ENCODE measurements at regions not wholly inside any gene's neighbourhood (a gene's known extent, or its start where the extent isn't known, plus 50 kb on each side); places are given as distances from the start of the nearest gene placed in this dataset.

DNA sequence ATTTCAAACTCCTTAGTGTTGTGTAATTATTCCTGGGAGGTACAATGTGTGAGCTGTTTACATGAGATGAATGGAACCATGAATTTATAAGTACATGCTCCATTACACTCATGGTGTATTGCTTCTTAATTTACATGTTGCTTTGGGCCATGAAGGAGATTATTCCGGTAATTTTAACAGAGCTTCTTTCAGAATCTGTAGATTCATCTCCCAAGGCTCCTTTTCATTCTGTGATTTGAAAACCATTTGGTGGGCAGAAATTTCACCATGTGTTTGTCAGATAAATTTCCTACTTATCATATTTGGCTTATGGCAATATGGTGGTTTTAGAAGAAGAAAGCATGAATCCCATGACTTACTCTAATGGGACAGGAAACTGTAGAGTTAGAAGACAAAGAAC is 421.6 kb upstream of the EYS start:
- H3K36me3 Mint-ChIP-seq (ENCODE audit: low read depth): no peaks in the 10 kb centered on the region
- TF ChIP-seq, protein P1, sequence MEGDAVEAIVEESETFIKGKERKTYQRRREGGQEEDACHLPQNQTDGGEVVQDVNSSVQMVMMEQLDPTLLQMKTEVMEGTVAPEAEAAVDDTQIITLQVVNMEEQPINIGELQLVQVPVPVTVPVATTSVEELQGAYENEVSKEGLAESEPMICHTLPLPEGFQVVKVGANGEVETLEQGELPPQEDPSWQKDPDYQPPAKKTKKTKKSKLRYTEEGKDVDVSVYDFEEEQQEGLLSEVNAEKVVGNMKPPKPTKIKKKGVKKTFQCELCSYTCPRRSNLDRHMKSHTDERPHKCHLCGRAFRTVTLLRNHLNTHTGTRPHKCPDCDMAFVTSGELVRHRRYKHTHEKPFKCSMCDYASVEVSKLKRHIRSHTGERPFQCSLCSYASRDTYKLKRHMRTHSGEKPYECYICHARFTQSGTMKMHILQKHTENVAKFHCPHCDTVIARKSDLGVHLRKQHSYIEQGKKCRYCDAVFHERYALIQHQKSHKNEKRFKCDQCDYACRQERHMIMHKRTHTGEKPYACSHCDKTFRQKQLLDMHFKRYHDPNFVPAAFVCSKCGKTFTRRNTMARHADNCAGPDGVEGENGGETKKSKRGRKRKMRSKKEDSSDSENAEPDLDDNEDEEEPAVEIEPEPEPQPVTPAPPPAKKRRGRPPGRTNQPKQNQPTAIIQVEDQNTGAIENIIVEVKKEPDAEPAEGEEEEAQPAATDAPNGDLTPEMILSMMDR (IDR thresholded peaks at IDR 0.05): no peak
- no peak overlapping the region for H3K27ac Mint-ChIP-seq
- H3K4me1 Mint-ChIP-seq: no peaks in the 10 kb centered on the region
- no peaks in the 10 kb centered on the region for H3K9me3 Mint-ChIP-seq
- DNase-seq: no peak
- no peaks in the 10 kb centered on the region for H3K27me3 Mint-ChIP-seq (ENCODE audit: low read depth, poor library complexity)
- no peak overlapping the region for H3K4me3 Mint-ChIP-seq

DNA sequence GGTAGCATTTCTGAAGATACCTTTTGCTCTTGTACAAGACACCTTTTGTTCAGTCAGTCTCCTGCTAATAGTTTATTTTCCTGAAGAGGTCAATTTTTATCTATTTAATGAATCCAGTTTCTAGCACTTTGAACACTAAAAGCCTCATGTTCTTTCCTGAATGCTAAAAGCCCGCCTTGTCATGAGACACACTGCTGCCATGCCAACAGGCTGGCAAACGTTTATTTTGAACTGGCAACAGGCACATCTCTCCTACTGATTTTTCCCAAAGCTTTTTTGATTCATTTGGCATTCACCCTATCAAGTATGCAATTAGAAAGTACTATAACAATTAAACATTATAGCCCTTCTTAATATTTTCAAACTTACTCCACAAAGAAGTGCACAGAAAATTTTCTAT is 421.2 kb upstream of the EYS start:
- Mint-ChIP-seq H3K4me3 (no peak overlapping the region), H3K36me3 (ENCODE audit: low read depth) (no peaks in the 10 kb centered on the region), H3K27ac (no peak overlapping the region), H3K9me3 (no peaks in the 10 kb centered on the region), H3K27me3 (ENCODE audit: low read depth, poor library complexity) (no peaks in the 10 kb centered on the region), H3K4me1 (no peaks in the 10 kb centered on the region)
- TF ChIP-seq, protein P1 (IDR thresholded peaks at IDR 0.05): no peak
- DNase-seq: no peak

DNA sequence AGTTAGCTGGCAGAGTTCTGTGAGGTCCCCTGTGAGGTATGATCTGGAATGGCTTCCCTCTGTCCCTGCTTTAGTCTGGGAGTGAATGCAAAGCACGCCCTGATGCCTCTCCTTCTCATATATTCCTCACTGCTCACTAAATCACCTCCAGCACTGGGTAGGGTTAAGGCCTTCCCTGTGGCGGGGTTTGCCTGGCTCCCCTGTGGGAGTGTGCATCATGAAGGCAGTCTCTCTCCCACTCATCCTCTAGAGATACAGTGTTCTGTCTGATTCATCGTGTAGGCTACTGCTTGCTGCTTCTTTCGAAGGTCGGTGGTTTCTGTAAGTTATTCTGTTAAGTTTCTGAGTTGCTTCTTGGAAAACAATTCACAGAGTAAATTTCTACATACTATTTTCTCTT is 420.0 kb upstream of the EYS start:
- Mint-ChIP-seq H3K36me3 (ENCODE audit: low read depth) (no peaks in the 10 kb centered on the region), H3K27me3 (ENCODE audit: low read depth, poor library complexity) (no peaks in the 10 kb centered on the region), H3K4me1 (no peaks in the 10 kb centered on the region), H3K4me3 (no peak overlapping the region), H3K27ac (no peak overlapping the region), H3K9me3 (no peaks in the 10 kb centered on the region)
- no peak for DNase-seq
- TF ChIP-seq, protein P1 (IDR thresholded peaks at IDR 0.05): no peak

DNA sequence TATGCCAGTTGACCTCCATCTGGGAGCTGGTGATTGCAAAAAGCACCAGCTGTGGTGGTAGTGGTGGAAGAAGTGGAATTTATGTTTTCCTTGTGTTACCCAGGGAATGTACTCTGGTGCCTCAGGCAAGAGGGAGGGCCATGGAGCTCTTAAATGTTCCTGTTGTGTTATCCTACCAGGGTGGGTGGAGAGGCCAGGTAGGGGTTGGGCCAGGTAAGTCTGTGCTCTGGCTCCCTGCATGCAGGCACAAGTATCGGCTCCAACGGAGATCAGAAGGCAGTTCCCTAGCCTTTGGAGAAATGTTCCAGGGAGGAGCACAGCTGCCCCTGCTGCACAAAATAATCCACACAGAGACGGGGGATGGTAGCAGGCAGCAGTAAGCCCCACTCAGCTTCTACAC is 419.3 kb upstream of the EYS start:
- DNase-seq: no peak
- no peak overlapping the region for H3K4me3 Mint-ChIP-seq
- H3K36me3 Mint-ChIP-seq (ENCODE audit: low read depth): no peaks in the 10 kb centered on the region
- no peaks in the 10 kb centered on the region for H3K9me3 Mint-ChIP-seq
- TF ChIP-seq, protein P1 (IDR thresholded peaks at IDR 0.05): no peak
- no peaks in the 10 kb centered on the region for H3K4me1 Mint-ChIP-seq
- no peaks in the 10 kb centered on the region for H3K27me3 Mint-ChIP-seq (ENCODE audit: low read depth, poor library complexity)
- no peak overlapping the region for H3K27ac Mint-ChIP-seq

DNA sequence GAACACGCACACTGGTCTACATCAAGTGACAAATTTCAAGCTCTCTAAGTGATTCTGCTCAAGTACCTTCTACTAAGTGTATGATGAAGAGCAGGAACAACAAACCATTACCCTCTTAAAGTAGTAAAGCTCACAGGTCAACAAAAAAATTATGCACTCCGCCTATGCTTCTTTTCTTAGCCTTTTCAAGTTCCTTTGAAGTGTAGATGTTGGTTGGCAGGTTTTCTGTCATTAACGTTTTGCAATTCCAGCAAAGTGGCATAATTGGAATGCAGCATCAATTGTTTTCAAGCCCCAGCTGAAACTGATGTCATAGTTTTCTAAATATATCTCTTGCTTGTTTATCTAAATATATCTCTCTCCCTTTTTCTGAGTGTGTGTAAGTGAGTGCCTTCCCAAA is 396.9 kb upstream of the EYS start:
- H3K27me3 Mint-ChIP-seq (ENCODE audit: low read depth, poor library complexity): no peaks in the 10 kb centered on the region
- no peaks in the 10 kb centered on the region for H3K36me3 Mint-ChIP-seq (ENCODE audit: low read depth)
- peaks cover 14% of the 10 kb centered on the region for H3K9me3 Mint-ChIP-seq
- no peak overlapping the region for H3K27ac Mint-ChIP-seq
- H3K4me1 Mint-ChIP-seq: no peaks in the 10 kb centered on the region
- TF ChIP-seq, protein P1 (IDR thresholded peaks at IDR 0.05): no peak
- DNase-seq: no peak
- H3K4me3 Mint-ChIP-seq: no peak overlapping the region

DNA sequence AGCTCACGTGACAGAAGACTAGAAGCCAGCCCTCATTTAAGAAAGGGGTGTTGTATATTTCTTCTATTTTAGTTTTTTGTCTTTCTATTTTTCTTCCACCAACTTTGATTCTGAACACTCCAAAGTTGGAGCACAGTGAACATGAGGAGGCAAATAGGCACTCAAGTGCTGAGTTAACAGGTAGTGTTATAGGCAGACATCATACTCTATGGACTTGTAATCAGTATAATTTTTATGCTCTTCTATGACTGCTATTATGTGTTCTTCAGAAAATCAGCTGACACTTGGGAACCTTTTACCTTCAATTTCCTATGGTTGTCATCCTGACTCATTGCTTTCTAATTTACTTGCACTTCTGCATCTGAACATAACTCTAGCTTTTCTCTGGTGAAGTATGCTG is 396.3 kb upstream of the EYS start:
- Mint-ChIP-seq H3K4me3 (no peak overlapping the region), H3K36me3 (ENCODE audit: low read depth) (no peaks in the 10 kb centered on the region)

More for the DNA sequence above, 396.3 kb upstream of the EYS start:
- Mint-ChIP-seq H3K4me1 (no peaks in the 10 kb centered on the region), H3K27ac (no peak overlapping the region), H3K27me3 (ENCODE audit: low read depth, poor library complexity) (no peaks in the 10 kb centered on the region), H3K9me3 (peaks cover 18% of the 10 kb centered on the region)
- TF ChIP-seq, protein P1 (IDR thresholded peaks at IDR 0.05): no peak
- DNase-seq: no peak
